ENCODE measurements at regions not wholly inside any gene's neighbourhood (a gene's known extent, or its start where the extent isn't known, plus 50 kb on each side); places are given as distances from the start of the nearest gene placed in this dataset.

- no peak for DNase-seq
- no peak overlapping the region for H2AFZ ChIP-seq (ENCODE audit: low read depth)
- ChIA-PET CTCF (no interaction called here), POLR2A (no interaction called here)
- WGBS (ENCODE audit: low lambda C conversion rate): 6% methylated on average over 6 of the region's 6 CpGs
- H3K9ac ChIP-seq: no peak overlapping the region
- no peak overlapping the region for H3K4me2 ChIP-seq
- no peak overlapping the region for H3K4me3 ChIP-seq (ENCODE audit: low read depth in 2 of 2, low read length in 1 of 2)
- no peaks in the 10 kb centered on the region for H3F3A ChIP-seq (replicated peaks; ENCODE audit: insufficient read depth)
- no peaks in the 10 kb centered on the region for H4K20me1 ChIP-seq (ENCODE audit: insufficient read depth)
- TF ChIP-seq SMC3 (IDR thresholded peaks at IDR 0.05; ENCODE audit: low read depth, low read length) (no peak), ELF1 (IDR thresholded peaks at IDR 0.05) (no peak), TEAD4 (IDR thresholded peaks at IDR 0.05; ENCODE audit: borderline replicate concordance, insufficient read depth) (no peak), TCF12 (IDR thresholded peaks at IDR 0.05) (no peak), RAD21 (IDR thresholded peaks at IDR 0.05; ENCODE audit: low read length) (no peak), MAX (IDR thresholded peaks at IDR 0.05; ENCODE audit: low read depth) (no peak), RFX5 (IDR thresholded peaks at IDR 0.05; ENCODE audit: low read length) (no peak), MEF2A (IDR thresholded peaks at IDR 0.05; ENCODE audit: borderline replicate concordance, low read depth) (no peak), RXRA (IDR thresholded peaks at IDR 0.05; ENCODE audit: borderline replicate concordance, low read depth) (no peak)
- no peak overlapping the region for H3K27ac ChIP-seq (ENCODE audit: low read depth in 2 of 2, low read length in 1 of 2)
- H3K27me3 ChIP-seq (ENCODE audit: insufficient read depth): no peaks in the 10 kb centered on the region; the same call in 1 of the 2 replicates
- no peaks in the 10 kb centered on the region for H3K9me2 ChIP-seq
- no peaks in the 10 kb centered on the region for H3K36me3 ChIP-seq (replicated peaks in 1 of 2; ENCODE audit: control insufficient read depth in 1 of 2, insufficient read depth in 2 of 2, low read length in 1 of 2)
- no peaks in the 10 kb centered on the region for H3K9me3 ChIP-seq
- no peaks in the 10 kb centered on the region for H3K79me2 ChIP-seq (ENCODE audit: insufficient read depth)
- no peaks in the 10 kb centered on the region for H3K4me1 ChIP-seq (ENCODE audit: control insufficient read depth in 1 of 2, insufficient read depth in 2 of 2, low read depth in 1 of 2, low read length in 1 of 2)
These were observed 109.8 kb downstream of the ADCYAP1 start for GRCh38 chr18:1014509-1014908.

GRCh38 chr18:1014951-1015624 lies 110.4 kb downstream of the ADCYAP1 start:
- Histone ChIP-seq H3F3A (replicated peaks; ENCODE audit: insufficient read depth) (no peaks in the 10 kb centered on the region), H3K9me3 (no peaks in the 10 kb centered on the region), H3K79me2 (ENCODE audit: insufficient read depth) (no peaks in the 10 kb centered on the region), H3K27me3 (ENCODE audit: insufficient read depth) (no peaks in the 10 kb centered on the region; the same call in 1 of the 2 replicates), H3K27ac (ENCODE audit: low read depth in 2 of 2, low read length in 1 of 2) (no peak overlapping the region), H3K4me2 (no peak overlapping the region), H3K4me1 (ENCODE audit: control insufficient read depth in 1 of 2, insufficient read depth in 2 of 2, low read depth in 1 of 2, low read length in 1 of 2) (no peaks in the 10 kb centered on the region), H3K4me3 (ENCODE audit: low read depth in 2 of 2, low read length in 1 of 2) (no peak overlapping the region), H3K9ac (no peak overlapping the region), H2AFZ (ENCODE audit: low read depth) (no peak overlapping the region), H3K36me3 (replicated peaks in 1 of 2; ENCODE audit: control insufficient read depth in 1 of 2, insufficient read depth in 2 of 2, low read length in 1 of 2) (no peaks in the 10 kb centered on the region), H3K9me2 (no peaks in the 10 kb centered on the region), H4K20me1 (ENCODE audit: insufficient read depth) (no peaks in the 10 kb centered on the region)
- ChIA-PET CTCF (no interaction called here), POLR2A (no interaction called here)
- DNase-seq: no peak
- TF ChIP-seq POLR2AphosphoS5 (IDR thresholded peaks at IDR 0.05; ENCODE audit: low read depth, low read length) (no peak), FOXJ3 (CRISPR knock-in tag; IDR thresholded peaks at IDR 0.05) (no peak), JUND (IDR thresholded peaks at IDR 0.05) (no peak), CHD2 (IDR thresholded peaks at IDR 0.05; ENCODE audit: low read length, partially characterized antibody) (no peak), EP300 (IDR thresholded peaks at IDR 0.05; ENCODE audit: borderline replicate concordance in 1 of 2, low read depth in 1 of 2, low read length in 1 of 2) (no peak), TEAD4 (IDR thresholded peaks at IDR 0.05; ENCODE audit: borderline replicate concordance, insufficient read depth) (no peak)

GRCh38 chr18:1015777-1016176 lies 111.1 kb downstream of the ADCYAP1 start:
- no peak for DNase-seq
- Histone ChIP-seq H3K9me2 (no peaks in the 10 kb centered on the region), H4K20me1 (ENCODE audit: insufficient read depth) (no peaks in the 10 kb centered on the region), H3F3A (replicated peaks; ENCODE audit: insufficient read depth) (no peaks in the 10 kb centered on the region), H3K79me2 (ENCODE audit: insufficient read depth) (no peaks in the 10 kb centered on the region), H3K9ac (no peak overlapping the region), H3K36me3 (replicated peaks in 1 of 2; ENCODE audit: control insufficient read depth in 1 of 2, insufficient read depth in 2 of 2, low read length in 1 of 2) (no peaks in the 10 kb centered on the region), H3K27me3 (ENCODE audit: insufficient read depth) (no peaks in the 10 kb centered on the region; the same call in 1 of the 2 replicates), H3K4me3 (ENCODE audit: low read depth in 2 of 2, low read length in 1 of 2) (no peak overlapping the region), H3K27ac (ENCODE audit: low read depth in 2 of 2, low read length in 1 of 2) (no peak overlapping the region), H3K9me3 (no peaks in the 10 kb centered on the region), H2AFZ (ENCODE audit: low read depth) (no peak overlapping the region), H3K4me1 (ENCODE audit: control insufficient read depth in 1 of 2, insufficient read depth in 2 of 2, low read depth in 1 of 2, low read length in 1 of 2) (no peaks in the 10 kb centered on the region), H3K4me2 (no peak overlapping the region)
- 2% methylated on average over 2 of the region's 2 CpGs for WGBS (ENCODE audit: low lambda C conversion rate)
- ChIA-PET POLR2A (no interaction called here), CTCF (no interaction called here)
- TF ChIP-seq FOXM1 (IDR thresholded peaks at IDR 0.05; ENCODE audit: low read depth) (no peak), IRF3 (IDR thresholded peaks at IDR 0.05; ENCODE audit: low read depth, low read length) (no peak), GATA2 (CRISPR knock-in tag; IDR thresholded peaks at IDR 0.05) (no peak), REST (IDR thresholded peaks at IDR 0.05; ENCODE audit: low read depth, low read length) (no peak), ELF1 (IDR thresholded peaks at IDR 0.05) (no peak), MEF2A (IDR thresholded peaks at IDR 0.05; ENCODE audit: borderline replicate concordance, low read depth) (no peak), EP300 (IDR thresholded peaks at IDR 0.05; ENCODE audit: borderline replicate concordance in 1 of 2, low read depth in 1 of 2, low read length in 1 of 2) (no peak), CHD2 (IDR thresholded peaks at IDR 0.05; ENCODE audit: low read length, partially characterized antibody) (no peak), FOSL2 (IDR thresholded peaks at IDR 0.05; ENCODE audit: borderline replicate concordance, low read depth) (no peak)

Measured in SK-N-SH (cell line).